Fibroblast of lung (primary cell): ENCODE measurements at regions not wholly inside any gene's neighbourhood (a gene's known extent, or its start where the extent isn't known, plus 50 kb on each side); places are given as distances from the start of the nearest gene placed in this dataset.

Experiments used
- DNase-seq, 2 donors: peaks; one replicate each; pipeline versions ENCODE4 v3.0.0 to v3.0.0-alpha.2; 2010; ENCODE audit warnings: low read depth in 2 of 2
- H2AFZ ChIP-seq: 2 replicates; pipeline ENCODE4 v1.5.1; 2012; ENCODE audit warnings: low read length, control low read depth, inconsistent platforms
- H3K27ac ChIP-seq: 2 replicates; pipeline ENCODE4 v1.5.1; 2011; ENCODE audit warnings: low read length, control low read depth; ENCODE audit not compliant: insufficient read depth
- H3K27me3 ChIP-seq: 2 replicates; pipeline ENCODE4 v1.5.1; 2011; ENCODE audit warnings: mild to moderate bottlenecking, low read length; ENCODE audit not compliant: control insufficient read depth, insufficient read depth
- H3K36me3 ChIP-seq: 2 replicates; pipeline ENCODE4 v1.5.1; 2011; ENCODE audit warnings: low read length; ENCODE audit not compliant: control insufficient read depth, insufficient read depth
- H3K4me1 ChIP-seq: 2 replicates; pipeline ENCODE4 v1.5.1; 2011; ENCODE audit warnings: low read length; ENCODE audit not compliant: control insufficient read depth, insufficient read depth; ENCODE audit errors: extremely low read depth
- H3K4me2 ChIP-seq: 2 replicates; pipeline ENCODE4 v1.5.1; 2011; ENCODE audit warnings: low read length, control low read depth; ENCODE audit not compliant: insufficient read depth; ENCODE audit errors: extremely low read depth
- H3K4me3 ChIP-seq, 4 experiments: fragments of 200-600 bp in 1 of 4; sonication (generic) in 1 of 4; replicated peaks in 1 of 4; 2 replicates each; pipeline ENCODE4 v1.5.1; 2011 to 2016; ENCODE audit warnings: low read length in 4 of 4, low read depth in 3 of 4, mild to moderate bottlenecking in 3 of 4, control low read depth in 2 of 4, inconsistent platforms in 1 of 4, mixed read lengths in 1 of 4; ENCODE audit not compliant: insufficient read depth in 1 of 4; ENCODE audit errors: control extremely low read depth in 1 of 4
- H3K79me2 ChIP-seq: 2 replicates; pipeline ENCODE4 v1.5.1; 2012; ENCODE audit warnings: mild to moderate bottlenecking, low read length, inconsistent platforms; ENCODE audit not compliant: control insufficient read depth, insufficient read depth
- H3K9ac ChIP-seq: 2 replicates; pipeline ENCODE4 v1.5.1; 2011; ENCODE audit warnings: mild to moderate bottlenecking, low read length, control low read depth; ENCODE audit not compliant: insufficient read depth
- H3K9me3 ChIP-seq: 2 replicates; pipeline ENCODE4 v1.5.1; 2012; ENCODE audit warnings: low read depth, low read length; ENCODE audit not compliant: control insufficient read depth, insufficient read depth
- H4K20me1 ChIP-seq: 2 replicates; pipeline ENCODE4 v1.5.1; 2011; ENCODE audit warnings: low read length; ENCODE audit not compliant: control insufficient read depth, insufficient read depth; ENCODE audit errors: extremely low read depth
- CTCF ChIP-seq, 2 donors: IDR thresholded peaks in 1 of 2; conservative IDR thresholded peaks in 1 of 2; 1 replicate in 1 of 2; 2 replicates in 1 of 2; pipeline ENCODE4 v1.5.1; 2011 to 2012; ENCODE audit warnings: low read length in 2 of 2, control low read depth in 1 of 2, inconsistent platforms in 1 of 2, low read depth in 1 of 2, mild to moderate bottlenecking in 1 of 2
- EZH2 ChIP-seq: IDR thresholded peaks from 2 replicates; pipeline ENCODE4 v1.5.1; 2012; ENCODE audit warnings: low read length, control low read depth, mild to moderate bottlenecking; ENCODE audit errors: missing control alignments

- H3K27ac ChIP-seq = no peak overlapping the region
- no peak for DNase-seq
- H3K9me3 ChIP-seq = no peaks in the 10 kb centered on the region
- H3K36me3 ChIP-seq = no peaks in the 10 kb centered on the region
- H3K4me2 ChIP-seq = no peak overlapping the region
- H3K27me3 ChIP-seq = no peaks in the 10 kb centered on the region
- no peaks in the 10 kb centered on the region for H3K4me1 ChIP-seq
- no peak for TF ChIP-seq EZH2
- no peak for TF ChIP-seq CTCF (conservative IDR thresholded peaks at IDR 0.05 in 1 of 2, IDR thresholded peaks at IDR 0.05 in 1 of 2; ENCODE audit: low read depth in 1 of 2, low read length in 2 of 2)
- H3K9ac ChIP-seq = no peak overlapping the region
- no peaks in the 10 kb centered on the region for H4K20me1 ChIP-seq
- no peak overlapping the region for H3K4me3 ChIP-seq
- H3K79me2 ChIP-seq = no peaks in the 10 kb centered on the region
- no peak overlapping the region for H2AFZ ChIP-seq
Measured at GRCh38 chr11:81424822-81425221, 1308.8 kb downstream of the FAM181B start.

- H2AFZ ChIP-seq = no peak overlapping the region
Measured at GRCh38 chr11:81422402-81422801, 1311.3 kb downstream of the FAM181B start.

GRCh38 chr11:81421251-81421860 is 1312.3 kb downstream of the FAM181B start:
- Histone ChIP-seq H3K36me3 (no peaks in the 10 kb centered on the region), H3K27ac (no peak overlapping the region), H3K79me2 (no peaks in the 10 kb centered on the region), H3K9ac (no peak overlapping the region), H3K9me3 (no peaks in the 10 kb centered on the region), H3K4me3 (no peak overlapping the region), H2AFZ (no peak overlapping the region), H3K4me1 (no peaks in the 10 kb centered on the region), H3K4me2 (no peak overlapping the region), H3K27me3 (no peaks in the 10 kb centered on the region), H4K20me1 (no peaks in the 10 kb centered on the region)
- TF ChIP-seq CTCF (conservative IDR thresholded peaks at IDR 0.05 in 1 of 2, IDR thresholded peaks at IDR 0.05 in 1 of 2; ENCODE audit: low read depth in 1 of 2, low read length in 2 of 2) = no peak
- TF ChIP-seq EZH2 = no peak
- DNase-seq = no peak

More at GRCh38 chr11:81422402-81422801, 1311.3 kb downstream of the FAM181B start:
- H3K9me3 ChIP-seq = no peaks in the 10 kb centered on the region
- no peaks in the 10 kb centered on the region for H4K20me1 ChIP-seq
- H3K79me2 ChIP-seq = no peaks in the 10 kb centered on the region
- H3K4me3 ChIP-seq = no peak overlapping the region
- H3K4me2 ChIP-seq = no peak overlapping the region
- no peaks in the 10 kb centered on the region for H3K4me1 ChIP-seq
- no peak overlapping the region for H3K9ac ChIP-seq
- DNase-seq = no peak
- no peaks in the 10 kb centered on the region for H3K27me3 ChIP-seq
- H3K36me3 ChIP-seq = no peaks in the 10 kb centered on the region
- TF ChIP-seq EZH2 = no peak
- no peak for TF ChIP-seq CTCF (conservative IDR thresholded peaks at IDR 0.05 in 1 of 2, IDR thresholded peaks at IDR 0.05 in 1 of 2; ENCODE audit: low read depth in 1 of 2, low read length in 2 of 2)
- H3K27ac ChIP-seq = no peak overlapping the region
